Activated CD4-positive, alpha-beta memory T cell treated with anti-CD3 and anti-CD28 coated beads for 36 hours (primary cell): ENCODE measurements at regions not wholly inside any gene's neighbourhood (a gene's known extent, or its start where the extent isn't known, plus 50 kb on each side); places are given as distances from the start of the nearest gene placed in this dataset.

Experiments
- CTCF ChIA-PET: fragments of 350-600 bp; sonication (Branson Sonifier 250); formaldehyde crosslinking; loops from one replicate; lab custom pipeline; 2021; ENCODE audit warnings: antibody characterized with exemption, inconsistent platforms; lab: Charles Lee
- POLR2A ChIA-PET: fragments of 350-600 bp; sonication (Branson Sonifier 250); formaldehyde crosslinking; loops from one replicate; lab custom pipeline; 2021; ENCODE audit warnings: antibody characterized with exemption; lab: Charles Lee
- DNase-seq: peaks from one replicate; pipeline ENCODE4 v3.0.0-alpha.2; 2020
- H3K27ac Mint-ChIP-seq: one replicate; pipeline ENCODE4 v1.8.0; 2021; ENCODE audit warnings: mixed read lengths
- H3K27me3 Mint-ChIP-seq: one replicate; pipeline ENCODE4 v1.8.0; 2021; ENCODE audit warnings: mixed read lengths
- H3K36me3 Mint-ChIP-seq: one replicate; pipeline ENCODE4 v1.8.0; 2021; ENCODE audit warnings: mixed read lengths
- H3K4me1 Mint-ChIP-seq: one replicate; pipeline ENCODE4 v1.8.0; 2021; ENCODE audit warnings: low read depth, mixed read lengths
- H3K4me3 Mint-ChIP-seq: one replicate; pipeline ENCODE4 v1.8.0; 2021; ENCODE audit warnings: mild to moderate bottlenecking, mixed read lengths
- H3K9me3 Mint-ChIP-seq: one replicate; pipeline ENCODE4 v1.8.0; 2021; ENCODE audit warnings: mixed read lengths
- intact Hi-C: fragments of 100-400 bp; cut with micrococcal nuclease; formaldehyde crosslinking; loops from one replicate; pipeline ENCODE4 v1.15.1; 2023

DNA sequence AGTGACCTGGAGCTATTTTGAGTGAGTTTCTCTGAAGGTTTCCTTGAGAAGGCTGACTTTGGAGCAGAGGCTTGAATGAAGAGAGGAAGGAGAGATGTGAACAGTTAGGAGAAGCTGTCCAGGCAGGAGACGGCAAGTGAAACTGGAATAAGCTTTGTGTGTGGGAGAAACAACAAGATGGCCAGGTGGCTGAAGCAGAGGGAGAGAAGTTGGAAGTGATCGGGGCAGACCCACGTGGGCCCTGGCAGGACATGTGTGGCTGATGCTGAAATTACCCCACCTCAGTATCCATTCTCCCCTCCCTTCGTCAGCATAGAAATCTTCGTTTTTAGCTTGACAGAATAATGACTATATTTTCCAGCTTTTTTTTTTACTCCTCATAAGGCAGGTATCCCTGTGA is 809.2 kb upstream of the TMEM132C start:
- H3K9me3 Mint-ChIP-seq, result peaks cover 4% of the 10 kb centered on the region
- peaks cover 16% of the 10 kb centered on the region for H3K27me3 Mint-ChIP-seq
- ChIA-PET POLR2A (no interaction called here), CTCF (no interaction called here)
- DNase-seq, result no peak
- no peak overlapping the region for H3K27ac Mint-ChIP-seq
- H3K36me3 Mint-ChIP-seq, result no peaks in the 10 kb centered on the region
- H3K4me1 Mint-ChIP-seq, result no peaks in the 10 kb centered on the region
- H3K4me3 Mint-ChIP-seq, result no peak overlapping the region
- intact Hi-C loops, result no loop called here

DNA sequence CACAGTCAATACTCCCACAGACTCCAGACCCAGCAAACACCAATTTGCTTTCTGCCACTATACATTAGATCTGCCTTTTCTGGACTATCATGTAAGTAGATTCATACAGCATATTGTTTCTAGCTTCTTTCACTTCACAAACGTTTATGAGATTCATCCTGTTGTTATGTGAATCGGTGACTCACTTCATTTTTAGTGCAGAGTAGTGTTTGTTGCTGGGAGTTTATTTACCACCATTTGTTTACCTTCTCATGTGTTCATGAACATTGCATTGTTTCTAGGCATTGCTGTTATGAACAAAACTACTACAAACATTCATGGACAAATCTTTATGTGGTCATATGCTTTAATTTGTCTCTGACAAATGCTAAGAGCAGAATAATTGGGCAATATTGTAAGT is 807.8 kb upstream of the TMEM132C start:
- no peak for DNase-seq
- ChIA-PET POLR2A (no interaction called here), CTCF (no interaction called here)
- Mint-ChIP-seq H3K9me3 (peaks cover 4% of the 10 kb centered on the region), H3K27ac (no peak overlapping the region), H3K4me1 (no peaks in the 10 kb centered on the region), H3K36me3 (no peaks in the 10 kb centered on the region), H3K4me3 (no peak overlapping the region), H3K27me3 (peaks cover 13% of the 10 kb centered on the region)
- intact Hi-C loops, result no loop called here

DNA sequence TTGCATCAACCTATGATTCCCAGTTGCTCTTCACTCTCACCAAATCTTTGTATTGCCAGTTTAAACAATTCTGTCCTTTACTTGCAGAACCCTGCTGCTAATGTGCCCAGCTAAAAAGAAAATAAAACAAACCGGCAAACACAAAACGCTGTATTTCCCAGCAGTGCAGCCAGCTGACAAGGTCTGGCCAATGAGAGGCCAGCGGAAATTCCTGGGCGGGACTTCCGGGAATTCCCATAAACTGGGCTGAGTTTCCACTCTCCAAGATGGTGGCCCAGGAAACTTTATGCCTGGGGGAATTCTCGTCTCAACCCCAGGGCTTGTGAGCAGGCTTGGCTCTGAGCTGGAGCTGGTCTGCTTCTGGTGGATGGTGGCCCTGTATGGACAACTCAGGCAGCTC is 807.3 kb upstream of the TMEM132C start:
- POLR2A ChIA-PET, result no interaction called here
- Mint-ChIP-seq H3K4me1 (no peaks in the 10 kb centered on the region), H3K27me3 (peaks cover 8% of the 10 kb centered on the region), H3K4me3 (no peak overlapping the region), H3K9me3 (peaks cover 4% of the 10 kb centered on the region), H3K36me3 (no peaks in the 10 kb centered on the region), H3K27ac (no peak overlapping the region)
- no peak for DNase-seq
- intact Hi-C loops, result loop anchor here (1.0 kb wide), 1 partner anchor 30 kb away; no protein-coding TSS in a partner anchor
- CTCF ChIA-PET, result no interaction called here

DNA sequence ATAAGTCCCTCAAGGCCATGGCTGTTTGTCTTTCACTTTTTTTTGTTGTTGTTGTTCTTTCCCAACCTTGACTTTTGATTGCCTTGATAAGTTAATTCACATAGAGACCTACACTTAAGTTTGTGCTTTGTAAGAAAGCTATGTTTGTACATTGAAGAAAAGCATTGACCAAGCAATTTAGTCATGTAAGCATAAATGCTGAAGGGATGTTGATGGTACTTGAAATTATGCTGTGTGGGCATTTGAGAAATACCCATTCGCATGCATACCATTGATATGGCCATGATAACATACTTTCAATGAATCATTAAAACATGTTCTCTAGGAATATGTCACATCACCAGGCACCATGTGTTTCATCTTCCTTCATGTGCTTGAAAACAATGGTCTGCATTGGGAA is 803.7 kb upstream of the TMEM132C start:
- POLR2A ChIA-PET, result no interaction called here

DNA sequence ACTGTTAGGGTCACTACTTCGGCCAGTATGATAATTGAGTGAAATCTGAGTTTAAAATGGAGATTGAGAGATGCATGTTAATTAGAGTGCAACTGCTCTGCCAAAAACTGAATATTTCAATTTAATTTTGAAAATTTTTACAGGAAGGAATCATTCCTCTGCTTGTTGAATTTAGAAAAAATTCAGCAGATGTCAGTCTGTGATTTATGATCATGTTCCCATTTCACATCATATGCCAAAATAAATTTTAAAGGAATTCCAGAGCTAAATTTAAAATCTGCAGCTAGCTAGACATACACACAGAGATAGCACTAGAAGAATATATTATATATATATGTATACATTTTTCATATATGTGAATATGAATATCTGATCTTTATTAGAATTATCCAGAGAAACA is 797.6 kb upstream of the TMEM132C start:
- Mint-ChIP-seq H3K36me3 (no peaks in the 10 kb centered on the region), H3K27me3 (peaks cover 2% of the 10 kb centered on the region), H3K27ac (no peak overlapping the region), H3K9me3 (no peaks in the 10 kb centered on the region), H3K4me3 (no peak overlapping the region), H3K4me1 (no peaks in the 10 kb centered on the region)
- POLR2A ChIA-PET, result no interaction called here
- DNase-seq, result no peak
- CTCF ChIA-PET, result no interaction called here
- intact Hi-C loops, result no loop called here

More for the DNA sequence above, 803.7 kb upstream of the TMEM132C start:
- no peak overlapping the region for H3K27ac Mint-ChIP-seq
- no peak for DNase-seq
- H3K4me3 Mint-ChIP-seq, result no peak overlapping the region
- peaks cover 4% of the 10 kb centered on the region for H3K9me3 Mint-ChIP-seq
- H3K36me3 Mint-ChIP-seq, result no peaks in the 10 kb centered on the region
- CTCF ChIA-PET, result no interaction called here
- no peaks in the 10 kb centered on the region for H3K4me1 Mint-ChIP-seq
- H3K27me3 Mint-ChIP-seq, result no peaks in the 10 kb centered on the region
- intact Hi-C loops, result no loop called here

DNA sequence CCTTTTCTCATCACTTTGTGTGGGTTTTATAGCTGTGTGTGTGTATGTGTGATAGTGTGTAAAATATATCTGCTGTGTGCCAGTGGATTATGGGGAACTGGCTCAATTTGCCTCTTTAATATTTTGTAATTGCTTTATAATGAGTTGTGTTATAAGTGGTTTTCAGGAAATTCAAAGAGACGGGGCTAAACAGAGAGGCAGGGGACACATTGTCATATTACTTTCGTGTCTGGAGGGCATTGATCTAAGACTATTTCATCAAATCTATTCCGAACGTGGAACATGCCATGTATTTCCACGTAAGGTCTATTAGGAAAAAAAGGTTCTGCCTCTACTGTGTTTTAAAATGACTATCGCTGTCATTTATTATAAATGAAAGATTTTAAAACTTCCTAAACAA is 793.2 kb upstream of the TMEM132C start:
- H3K27me3 Mint-ChIP-seq, result peaks cover 3% of the 10 kb centered on the region
- no peaks in the 10 kb centered on the region for H3K9me3 Mint-ChIP-seq
- intact Hi-C loops, result no loop called here
- no peaks in the 10 kb centered on the region for H3K36me3 Mint-ChIP-seq
- no peak for DNase-seq
- no peak overlapping the region for H3K4me3 Mint-ChIP-seq
- H3K27ac Mint-ChIP-seq, result no peak overlapping the region
- H3K4me1 Mint-ChIP-seq, result no peaks in the 10 kb centered on the region
- CTCF ChIA-PET, result no interaction called here
- POLR2A ChIA-PET, result no interaction called here

DNA sequence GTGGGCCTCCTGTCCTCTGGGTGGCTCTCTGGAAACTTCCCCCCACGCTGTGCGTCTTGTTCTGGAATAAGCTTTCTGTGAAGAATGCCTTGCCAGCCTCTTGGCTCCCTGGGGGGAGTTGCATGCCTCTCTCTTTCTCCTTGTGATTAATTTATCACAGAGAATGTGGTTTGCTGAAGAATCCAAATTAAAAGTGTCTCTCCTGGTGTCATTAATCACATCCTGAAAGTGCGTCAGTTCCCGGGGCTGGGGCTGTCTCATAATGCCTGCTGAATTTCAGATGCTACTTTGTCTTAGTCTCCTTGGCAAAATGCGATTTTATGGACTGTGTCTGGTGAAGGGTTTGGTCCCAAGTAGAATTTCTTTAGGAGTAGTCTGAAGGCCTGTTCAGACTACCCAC is 787.7 kb upstream of the TMEM132C start:
- H3K27ac Mint-ChIP-seq, result no peak overlapping the region
- no peak for DNase-seq
- no peak overlapping the region for H3K4me3 Mint-ChIP-seq
- H3K36me3 Mint-ChIP-seq, result no peaks in the 10 kb centered on the region
- ChIA-PET POLR2A (no interaction called here), CTCF (no interaction called here)
- peaks cover 2% of the 10 kb centered on the region for H3K27me3 Mint-ChIP-seq
- intact Hi-C loops, result no loop called here
- H3K4me1 Mint-ChIP-seq, result no peaks in the 10 kb centered on the region
- no peaks in the 10 kb centered on the region for H3K9me3 Mint-ChIP-seq

DNA sequence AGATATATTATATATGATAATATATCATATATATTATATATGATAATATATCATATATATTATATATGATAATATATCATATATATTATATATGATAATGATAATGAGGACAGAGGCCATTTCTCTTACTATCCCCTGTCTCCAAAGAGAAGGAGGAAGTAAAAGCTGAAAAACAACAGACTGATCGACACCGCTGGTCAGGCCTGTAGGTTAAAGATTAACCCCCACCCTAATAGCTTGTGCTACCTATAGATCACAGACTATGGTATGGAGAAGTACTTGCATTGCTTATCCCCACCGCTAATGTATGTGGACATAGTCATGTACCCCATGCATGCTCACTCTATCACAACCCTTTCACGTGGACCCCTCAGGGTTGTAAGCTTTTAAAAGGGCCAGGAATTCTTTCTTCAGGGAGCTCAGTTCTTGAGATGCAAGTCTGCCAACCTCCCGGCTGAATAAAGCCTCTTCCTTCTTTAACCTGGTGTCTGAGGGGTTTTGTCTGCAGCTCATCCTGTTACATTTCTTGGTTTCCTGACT is 786.1 kb upstream of the TMEM132C start:
- intact Hi-C loops, result loop anchor here (5.0 kb wide), 1 partner anchor 601 kb away; no protein-coding TSS in a partner anchor
- Mint-ChIP-seq H3K4me1 (no peaks in the 10 kb centered on the region), H3K27me3 (peaks cover 2% of the 10 kb centered on the region), H3K36me3 (no peaks in the 10 kb centered on the region), H3K27ac (no peak overlapping the region), H3K9me3 (no peaks in the 10 kb centered on the region), H3K4me3 (no peak overlapping the region)
- ChIA-PET POLR2A (no interaction called here), CTCF (no interaction called here)
- no peak for DNase-seq

DNA sequence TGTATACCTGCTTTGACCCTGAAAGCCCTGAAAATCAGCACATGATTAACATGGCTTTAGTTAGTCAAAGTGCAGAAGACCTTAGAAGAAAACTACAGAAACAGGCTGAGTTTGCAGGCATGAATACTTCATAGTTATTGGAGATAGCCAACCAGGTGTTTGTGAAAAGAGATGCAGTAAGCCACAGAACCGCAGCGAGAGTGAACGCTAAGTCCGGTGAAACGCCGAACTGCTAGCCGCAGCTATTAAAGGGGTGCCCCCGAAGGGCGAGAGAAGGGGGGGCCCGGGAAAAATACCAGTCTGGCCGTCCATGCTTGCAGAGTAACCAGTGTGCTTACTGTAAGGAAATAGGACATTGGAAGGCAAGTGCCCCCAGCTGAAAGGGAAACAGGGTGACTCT is 784.0 kb upstream of the TMEM132C start:
- Mint-ChIP-seq H3K27me3 (peaks cover 2% of the 10 kb centered on the region), H3K36me3 (no peaks in the 10 kb centered on the region), H3K27ac (no peak overlapping the region), H3K4me3 (no peak overlapping the region), H3K4me1 (no peaks in the 10 kb centered on the region), H3K9me3 (no peaks in the 10 kb centered on the region)
- DNase-seq, result no peak
- ChIA-PET POLR2A (no interaction called here), CTCF (no interaction called here)
- intact Hi-C loops, result loop anchor here (5.0 kb wide), 1 partner anchor 599 kb away; no protein-coding TSS in a partner anchor

DNA sequence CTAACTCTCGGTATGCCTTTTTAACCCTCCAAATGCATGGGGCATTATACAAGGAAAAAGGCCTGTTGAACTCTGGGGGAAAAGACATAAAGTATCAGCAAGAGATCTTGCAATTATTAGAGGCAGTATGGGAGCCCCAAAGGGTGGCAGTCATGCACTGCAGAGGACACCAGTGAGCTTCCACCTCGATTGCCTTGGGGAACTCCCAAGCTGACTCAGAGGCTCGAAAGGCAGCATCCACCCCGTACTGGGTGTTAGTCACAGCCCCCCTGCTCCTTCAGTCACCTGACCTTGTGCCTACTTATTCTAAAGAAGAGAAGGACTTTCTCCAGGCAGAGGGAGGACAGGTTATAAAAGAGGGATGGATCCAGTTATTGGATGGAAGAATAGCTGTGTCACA is 781.4 kb upstream of the TMEM132C start:
- peaks cover 2% of the 10 kb centered on the region for H3K27me3 Mint-ChIP-seq

DNA sequence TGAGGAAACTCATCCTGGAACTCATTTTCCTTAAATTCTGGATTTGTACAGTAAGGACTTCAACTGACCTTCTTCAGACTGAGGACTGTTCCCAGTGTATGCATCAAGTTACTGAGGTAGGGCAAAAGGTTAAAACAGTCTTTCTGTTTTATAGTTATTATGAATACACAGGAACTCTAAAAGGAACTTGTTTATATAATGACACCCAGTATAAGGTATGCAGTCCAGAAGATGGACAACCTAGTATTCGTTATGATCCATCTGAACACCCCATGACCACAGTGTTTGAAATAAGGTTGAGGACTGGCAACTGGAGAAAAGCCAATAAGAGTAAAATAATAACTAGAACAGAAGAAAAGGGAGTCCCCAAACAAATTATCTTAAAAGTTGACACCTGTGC is 779.9 kb upstream of the TMEM132C start:
- H3K27me3 Mint-ChIP-seq, result peaks cover 2% of the 10 kb centered on the region
- intact Hi-C loops, result no loop called here
- ChIA-PET POLR2A (no interaction called here), CTCF (interaction anchor here (3.3 kb wide), 1 partner anchor 190 kb away, joined by 22 read pairs; no protein-coding TSS in a partner anchor)
- no peaks in the 10 kb centered on the region for H3K4me1 Mint-ChIP-seq
- no peak for DNase-seq
- H3K36me3 Mint-ChIP-seq, result no peaks in the 10 kb centered on the region
- no peak overlapping the region for H3K27ac Mint-ChIP-seq
- no peak overlapping the region for H3K4me3 Mint-ChIP-seq
- H3K9me3 Mint-ChIP-seq, result no peaks in the 10 kb centered on the region

More for the DNA sequence above, 781.4 kb upstream of the TMEM132C start:
- Mint-ChIP-seq H3K9me3 (no peaks in the 10 kb centered on the region), H3K4me1 (no peaks in the 10 kb centered on the region), H3K36me3 (no peaks in the 10 kb centered on the region), H3K27ac (no peak overlapping the region), H3K4me3 (no peak overlapping the region)
- POLR2A ChIA-PET, result no interaction called here
- intact Hi-C loops, result no loop called here
- DNase-seq, result peak; percentile 63
- CTCF ChIA-PET, result interaction anchor here (0.8 to 3.3 kb wide), 3 partner anchors 151 to 204 kb away, joined by 4 to 22 read pairs (median 5); no protein-coding TSS in a partner anchor

DNA sequence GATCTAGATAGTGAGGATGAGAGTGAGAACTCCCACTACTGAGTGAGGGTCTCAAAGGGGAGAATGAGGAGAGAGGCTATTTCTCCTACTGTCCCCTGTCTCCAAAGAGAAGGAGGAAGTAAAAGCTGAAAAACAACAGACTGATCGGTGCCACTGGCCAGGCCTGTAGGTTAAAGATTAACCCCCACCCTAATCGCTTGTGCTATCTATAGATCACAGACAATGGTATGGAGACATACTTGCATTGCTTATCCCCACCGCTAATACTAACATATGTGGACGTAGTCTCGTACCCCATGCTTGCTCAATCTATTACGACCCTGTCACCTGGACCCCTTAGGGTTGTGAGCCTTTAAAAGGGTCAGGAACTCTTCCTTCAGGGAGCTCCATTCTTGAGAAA is 777.9 kb upstream of the TMEM132C start:
- intact Hi-C loops, result loop anchor here (2.0 kb wide), 1 partner anchor 70 kb away; no protein-coding TSS in a partner anchor

More for the DNA sequence above, 777.9 kb upstream of the TMEM132C start:
- peaks cover 2% of the 10 kb centered on the region for H3K27me3 Mint-ChIP-seq
- no peak for DNase-seq
- no peaks in the 10 kb centered on the region for H3K4me1 Mint-ChIP-seq
- no peak overlapping the region for H3K4me3 Mint-ChIP-seq
- H3K36me3 Mint-ChIP-seq, result no peaks in the 10 kb centered on the region
- ChIA-PET CTCF (no interaction called here), POLR2A (no interaction called here)
- no peaks in the 10 kb centered on the region for H3K9me3 Mint-ChIP-seq
- H3K27ac Mint-ChIP-seq, result no peak overlapping the region
